ENCODE measurements at regions not wholly inside any gene's neighbourhood (a gene's known extent, or its start where the extent isn't known, plus 50 kb on each side); places are given as distances from the start of the nearest gene placed in this dataset.

- TF ChIP-seq POLR2AphosphoS5 (IDR thresholded peaks at IDR 0.05; ENCODE audit: insufficient read depth in 1 of 2, low read depth in 1 of 2) = no peak
- TF ChIP-seq, protein P1, sequence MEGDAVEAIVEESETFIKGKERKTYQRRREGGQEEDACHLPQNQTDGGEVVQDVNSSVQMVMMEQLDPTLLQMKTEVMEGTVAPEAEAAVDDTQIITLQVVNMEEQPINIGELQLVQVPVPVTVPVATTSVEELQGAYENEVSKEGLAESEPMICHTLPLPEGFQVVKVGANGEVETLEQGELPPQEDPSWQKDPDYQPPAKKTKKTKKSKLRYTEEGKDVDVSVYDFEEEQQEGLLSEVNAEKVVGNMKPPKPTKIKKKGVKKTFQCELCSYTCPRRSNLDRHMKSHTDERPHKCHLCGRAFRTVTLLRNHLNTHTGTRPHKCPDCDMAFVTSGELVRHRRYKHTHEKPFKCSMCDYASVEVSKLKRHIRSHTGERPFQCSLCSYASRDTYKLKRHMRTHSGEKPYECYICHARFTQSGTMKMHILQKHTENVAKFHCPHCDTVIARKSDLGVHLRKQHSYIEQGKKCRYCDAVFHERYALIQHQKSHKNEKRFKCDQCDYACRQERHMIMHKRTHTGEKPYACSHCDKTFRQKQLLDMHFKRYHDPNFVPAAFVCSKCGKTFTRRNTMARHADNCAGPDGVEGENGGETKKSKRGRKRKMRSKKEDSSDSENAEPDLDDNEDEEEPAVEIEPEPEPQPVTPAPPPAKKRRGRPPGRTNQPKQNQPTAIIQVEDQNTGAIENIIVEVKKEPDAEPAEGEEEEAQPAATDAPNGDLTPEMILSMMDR (IDR thresholded peaks at IDR 0.05) = no peak
- no peak for TF ChIP-seq POLR2A (IDR thresholded peaks at IDR 0.05)
- H3K9me3 ChIP-seq = no peaks in the 10 kb centered on the region
- H3K27me3 ChIP-seq = no peaks in the 10 kb centered on the region
- intact Hi-C loops (cut with DNase I) = no loop called here
- H3K27ac ChIP-seq = no peak overlapping the region
- H3K4me1 ChIP-seq = no peaks in the 10 kb centered on the region
- no peak overlapping the region for H3K4me3 ChIP-seq
- H3K36me3 ChIP-seq = no peaks in the 10 kb centered on the region
- DNase-seq (ENCODE audit: extremely low spot score in 2 of 2) = no peak
These were observed 640.8 kb downstream of the EFNB2 start for GRCh38 chr13:105894697-105895096.

DNA sequence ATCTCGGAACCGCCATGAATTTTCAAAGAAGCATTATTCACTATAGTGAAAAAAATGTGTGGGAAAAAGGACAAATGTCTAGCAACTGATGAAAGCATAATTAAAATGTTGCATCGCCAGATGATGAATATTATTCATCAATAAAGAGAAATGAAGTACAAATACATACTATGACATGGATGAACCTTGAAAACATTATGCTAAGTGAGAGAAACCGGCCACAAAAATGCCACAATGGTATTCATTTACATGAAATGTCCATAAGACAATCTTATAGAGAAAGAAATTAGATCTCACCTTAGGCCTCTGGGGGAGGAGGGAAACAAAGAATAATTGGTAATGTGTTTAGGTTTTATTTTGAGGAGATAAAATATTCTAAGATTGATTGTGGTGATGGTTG is 645.0 kb downstream of the EFNB2 start:
- Histone ChIP-seq H3K4me3 (no peak overlapping the region), H3K36me3 (no peaks in the 10 kb centered on the region), H3K27ac (no peak overlapping the region), H3K9me3 (no peaks in the 10 kb centered on the region), H3K27me3 (no peaks in the 10 kb centered on the region), H3K4me1 (no peaks in the 10 kb centered on the region)
- intact Hi-C loops (cut with DNase I) = no loop called here
- TF ChIP-seq, protein P1 (IDR thresholded peaks at IDR 0.05) = no peak
- TF ChIP-seq POLR2A (IDR thresholded peaks at IDR 0.05) (no peak), POLR2AphosphoS5 (IDR thresholded peaks at IDR 0.05; ENCODE audit: insufficient read depth in 1 of 2, low read depth in 1 of 2) (no peak)
- no peak for DNase-seq (ENCODE audit: extremely low spot score in 2 of 2)

DNA sequence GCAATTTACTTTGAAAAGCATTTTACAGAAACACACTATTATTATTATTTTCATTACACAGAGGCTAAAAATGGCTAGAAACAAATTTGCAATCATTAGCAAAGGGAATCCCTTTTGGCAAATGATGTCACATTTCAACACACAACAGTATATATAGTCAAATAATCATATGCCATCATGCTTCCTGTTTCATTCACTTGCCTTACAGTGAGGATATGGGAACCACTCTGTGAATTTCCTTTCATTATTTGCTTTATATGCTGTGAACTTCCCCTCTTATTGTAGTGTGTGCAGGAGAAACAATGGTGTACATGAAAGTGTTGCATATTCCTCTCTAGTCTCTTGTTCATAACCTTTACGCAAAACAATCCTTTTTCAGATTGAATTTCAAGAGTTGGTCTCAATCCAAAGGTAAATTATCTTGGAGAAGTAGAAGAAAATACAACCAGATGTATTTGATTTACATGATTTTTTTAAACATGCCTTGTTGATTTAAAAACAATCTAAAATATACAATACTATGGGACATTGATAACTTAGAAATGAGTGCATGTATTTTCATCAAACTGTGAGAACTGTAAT is 657.3 kb downstream of the EFNB2 start:
- H3K4me1 ChIP-seq = no peaks in the 10 kb centered on the region
- TF ChIP-seq POLR2A (IDR thresholded peaks at IDR 0.05) (no peak), POLR2AphosphoS5 (IDR thresholded peaks at IDR 0.05; ENCODE audit: insufficient read depth in 1 of 2, low read depth in 1 of 2) (no peak)
- TF ChIP-seq, protein P1 (IDR thresholded peaks at IDR 0.05) = no peak

GRCh38 chr13:105874814-105875213 is 660.6 kb downstream of the EFNB2 start:
- no peaks in the 10 kb centered on the region for H3K9me3 ChIP-seq
- H3K4me1 ChIP-seq = no peaks in the 10 kb centered on the region
- no peaks in the 10 kb centered on the region for H3K27me3 ChIP-seq
- intact Hi-C loops (cut with DNase I) = no loop called here
- TF ChIP-seq POLR2A (IDR thresholded peaks at IDR 0.05) = no peak
- TF ChIP-seq, protein P1 (IDR thresholded peaks at IDR 0.05) = no peak
- TF ChIP-seq POLR2AphosphoS5 (IDR thresholded peaks at IDR 0.05; ENCODE audit: insufficient read depth in 1 of 2, low read depth in 1 of 2) = no peak
- no peaks in the 10 kb centered on the region for H3K36me3 ChIP-seq
- H3K4me3 ChIP-seq = no peak overlapping the region
- H3K27ac ChIP-seq = no peak overlapping the region
- no peak for DNase-seq (ENCODE audit: extremely low spot score in 2 of 2)

More for the DNA sequence above, 657.3 kb downstream of the EFNB2 start:
- no peak for DNase-seq (ENCODE audit: extremely low spot score in 2 of 2)
- Histone ChIP-seq H3K9me3 (no peaks in the 10 kb centered on the region), H3K27me3 (no peaks in the 10 kb centered on the region), H3K4me3 (no peak overlapping the region), H3K36me3 (no peaks in the 10 kb centered on the region), H3K27ac (no peak overlapping the region)
- intact Hi-C loops (cut with DNase I) = no loop called here

DNA sequence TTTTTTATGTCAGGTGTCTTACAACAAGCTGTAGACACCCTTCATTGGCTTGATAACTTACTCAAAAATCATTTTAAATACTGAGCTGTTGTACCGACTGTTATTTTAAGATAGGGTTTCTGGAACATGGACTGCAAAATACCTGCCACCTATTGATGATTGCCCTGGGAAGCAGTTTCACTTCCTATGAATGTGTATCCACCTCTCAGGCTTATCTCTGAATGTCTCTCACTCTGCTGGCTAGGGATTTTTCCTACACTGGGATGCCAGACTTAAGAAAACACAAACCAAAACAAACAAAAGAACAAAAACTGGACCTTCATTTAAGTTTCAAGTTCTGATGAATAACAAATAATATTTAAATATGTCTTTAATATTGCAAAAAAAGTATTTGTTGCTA is 663.7 kb downstream of the EFNB2 start:
- Histone ChIP-seq H3K36me3 (no peaks in the 10 kb centered on the region), H3K4me1 (no peaks in the 10 kb centered on the region), H3K4me3 (no peak overlapping the region), H3K27ac (no peak overlapping the region), H3K9me3 (no peaks in the 10 kb centered on the region), H3K27me3 (no peaks in the 10 kb centered on the region)
- no peak for DNase-seq (ENCODE audit: extremely low spot score in 2 of 2)
- TF ChIP-seq, protein P1 (IDR thresholded peaks at IDR 0.05) = no peak
- no peak for TF ChIP-seq POLR2AphosphoS5 (IDR thresholded peaks at IDR 0.05; ENCODE audit: insufficient read depth in 1 of 2, low read depth in 1 of 2)
- no peak for TF ChIP-seq POLR2A (IDR thresholded peaks at IDR 0.05)
- intact Hi-C loops (cut with DNase I) = no loop called here

Measured in vagina (tissue), 2 donors.